ENCODE measurements at regions not wholly inside any gene's neighbourhood (a gene's known extent, or its start where the extent isn't known, plus 50 kb on each side); places are given as distances from the start of the nearest gene placed in this dataset.

GRCh38 chr12:128168273-128168672, 98.7 kb upstream of the TMEM132C start:
- TF ChIP-seq EZH2 (IDR thresholded peaks at IDR 0.05; ENCODE audit: low read depth, unreplicated experiment) (no peak), CREB1 (CRISPR knock-in tag; IDR thresholded peaks at IDR 0.05; ENCODE audit: low read depth) (no peak), POLR2AphosphoS5 (IDR thresholded peaks at IDR 0.05; ENCODE audit: low read depth) (no peak), EZH2phosphoT487 (IDR thresholded peaks at IDR 0.05; ENCODE audit: unreplicated experiment) (no peak), ZNF331 (CRISPR knock-in tag; IDR thresholded peaks at IDR 0.05; ENCODE audit: low read depth) (no peak), ETS1 (IDR thresholded peaks at IDR 0.05) (no peak), STAT1 (IDR thresholded peaks at IDR 0.05; ENCODE audit: unreplicated experiment) (no peak), JUNB (IDR thresholded peaks at IDR 0.05; ENCODE audit: unreplicated experiment) (no peak), NANOG (IDR thresholded peaks at IDR 0.05; ENCODE audit: borderline replicate concordance) (no peak), ZNF462 (CRISPR knock-in tag; IDR thresholded peaks at IDR 0.05) (no peak), ZNF114 (CRISPR knock-in tag; IDR thresholded peaks at IDR 0.05) (no peak)
- TF ChIP-seq, protein P1, sequence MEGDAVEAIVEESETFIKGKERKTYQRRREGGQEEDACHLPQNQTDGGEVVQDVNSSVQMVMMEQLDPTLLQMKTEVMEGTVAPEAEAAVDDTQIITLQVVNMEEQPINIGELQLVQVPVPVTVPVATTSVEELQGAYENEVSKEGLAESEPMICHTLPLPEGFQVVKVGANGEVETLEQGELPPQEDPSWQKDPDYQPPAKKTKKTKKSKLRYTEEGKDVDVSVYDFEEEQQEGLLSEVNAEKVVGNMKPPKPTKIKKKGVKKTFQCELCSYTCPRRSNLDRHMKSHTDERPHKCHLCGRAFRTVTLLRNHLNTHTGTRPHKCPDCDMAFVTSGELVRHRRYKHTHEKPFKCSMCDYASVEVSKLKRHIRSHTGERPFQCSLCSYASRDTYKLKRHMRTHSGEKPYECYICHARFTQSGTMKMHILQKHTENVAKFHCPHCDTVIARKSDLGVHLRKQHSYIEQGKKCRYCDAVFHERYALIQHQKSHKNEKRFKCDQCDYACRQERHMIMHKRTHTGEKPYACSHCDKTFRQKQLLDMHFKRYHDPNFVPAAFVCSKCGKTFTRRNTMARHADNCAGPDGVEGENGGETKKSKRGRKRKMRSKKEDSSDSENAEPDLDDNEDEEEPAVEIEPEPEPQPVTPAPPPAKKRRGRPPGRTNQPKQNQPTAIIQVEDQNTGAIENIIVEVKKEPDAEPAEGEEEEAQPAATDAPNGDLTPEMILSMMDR (conservative IDR thresholded peaks at IDR 0.05; ENCODE audit: low read depth in 2 of 2): no peak
- TF ChIP-seq, protein P2, sequence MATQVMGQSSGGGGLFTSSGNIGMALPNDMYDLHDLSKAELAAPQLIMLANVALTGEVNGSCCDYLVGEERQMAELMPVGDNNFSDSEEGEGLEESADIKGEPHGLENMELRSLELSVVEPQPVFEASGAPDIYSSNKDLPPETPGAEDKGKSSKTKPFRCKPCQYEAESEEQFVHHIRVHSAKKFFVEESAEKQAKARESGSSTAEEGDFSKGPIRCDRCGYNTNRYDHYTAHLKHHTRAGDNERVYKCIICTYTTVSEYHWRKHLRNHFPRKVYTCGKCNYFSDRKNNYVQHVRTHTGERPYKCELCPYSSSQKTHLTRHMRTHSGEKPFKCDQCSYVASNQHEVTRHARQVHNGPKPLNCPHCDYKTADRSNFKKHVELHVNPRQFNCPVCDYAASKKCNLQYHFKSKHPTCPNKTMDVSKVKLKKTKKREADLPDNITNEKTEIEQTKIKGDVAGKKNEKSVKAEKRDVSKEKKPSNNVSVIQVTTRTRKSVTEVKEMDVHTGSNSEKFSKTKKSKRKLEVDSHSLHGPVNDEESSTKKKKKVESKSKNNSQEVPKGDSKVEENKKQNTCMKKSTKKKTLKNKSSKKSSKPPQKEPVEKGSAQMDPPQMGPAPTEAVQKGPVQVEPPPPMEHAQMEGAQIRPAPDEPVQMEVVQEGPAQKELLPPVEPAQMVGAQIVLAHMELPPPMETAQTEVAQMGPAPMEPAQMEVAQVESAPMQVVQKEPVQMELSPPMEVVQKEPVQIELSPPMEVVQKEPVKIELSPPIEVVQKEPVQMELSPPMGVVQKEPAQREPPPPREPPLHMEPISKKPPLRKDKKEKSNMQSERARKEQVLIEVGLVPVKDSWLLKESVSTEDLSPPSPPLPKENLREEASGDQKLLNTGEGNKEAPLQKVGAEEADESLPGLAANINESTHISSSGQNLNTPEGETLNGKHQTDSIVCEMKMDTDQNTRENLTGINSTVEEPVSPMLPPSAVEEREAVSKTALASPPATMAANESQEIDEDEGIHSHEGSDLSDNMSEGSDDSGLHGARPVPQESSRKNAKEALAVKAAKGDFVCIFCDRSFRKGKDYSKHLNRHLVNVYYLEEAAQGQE (IDR thresholded peaks at IDR 0.05; ENCODE audit: unreplicated experiment): no peak
